Suprapubic skin (tissue), 4 donors: ENCODE measurements at regions not wholly inside any gene's neighbourhood (a gene's known extent, or its start where the extent isn't known, plus 50 kb on each side); places are given as distances from the start of the nearest gene placed in this dataset.

Experiments
- CTCF ChIP-seq, 2 donors: fragments of 200-600 bp in 1 of 2; fragments of 450-650 bp in 1 of 2; sonication (generic) in 1 of 2; IDR thresholded peaks; one replicate each; pipeline ENCODE4 v1.5.1; 2016 to 2019; ENCODE audit warnings: antibody characterized with exemption in 2 of 2, mild to moderate bottlenecking in 1 of 2, moderate library complexity in 1 of 2
- POLR2A ChIP-seq, 2 donors: fragments of 450-650 bp; IDR thresholded peaks; one replicate each; pipeline ENCODE4 v1.6.1; 2017; ENCODE audit warnings: antibody characterized with exemption in 2 of 2, mild to moderate bottlenecking in 2 of 2, moderate library complexity in 2 of 2
- POLR2AphosphoS5 ChIP-seq, 3 donors: sonication (generic); formaldehyde crosslinking; IDR thresholded peaks; one replicate each; pipeline ENCODE4 v1.6.1; 2017; ENCODE audit warnings: antibody characterized with exemption in 3 of 3

- TF ChIP-seq CTCF (IDR thresholded peaks at IDR 0.05) (no peak), POLR2A (IDR thresholded peaks at IDR 0.05) (no peak), POLR2AphosphoS5 (IDR thresholded peaks at IDR 0.05) (no peak)
These were observed 649.9 kb upstream of the FOXG1 start for GRCh38 chr14:28116716-28117115.
